ENCODE measurements at regions not wholly inside any gene's neighbourhood (a gene's known extent, or its start where the extent isn't known, plus 50 kb on each side); places are given as distances from the start of the nearest gene placed in this dataset.
"Not testable (repeated sequence)": the region's sequence is repeated elsewhere in the genome, so short reads cannot be mapped to it uniquely, and the experiment has no call there.

- H3K27ac ChIP-seq = no peak overlapping the region
- no peaks in the 10 kb centered on the region for H3K27me3 ChIP-seq (replicated peaks)
- DNase-seq = no peak
- no peak for TF ChIP-seq CTCF (IDR thresholded peaks at IDR 0.05; ENCODE audit: low read depth, low read length, missing control alignments)
- H3K36me3 ChIP-seq (replicated peaks) = no peaks in the 10 kb centered on the region
- in situ Hi-C loops (cut with HindIII; ENCODE audit: low pct_ligation_motif_present, low sequenced_read_pairs) = no loop called here
- no peak overlapping the region for H3K4me3 ChIP-seq (ENCODE audit: low read depth, low read length)
These were observed 458.2 kb upstream of the NPVF start for GRCh38 chr7:25686493-25686892.

DNA sequence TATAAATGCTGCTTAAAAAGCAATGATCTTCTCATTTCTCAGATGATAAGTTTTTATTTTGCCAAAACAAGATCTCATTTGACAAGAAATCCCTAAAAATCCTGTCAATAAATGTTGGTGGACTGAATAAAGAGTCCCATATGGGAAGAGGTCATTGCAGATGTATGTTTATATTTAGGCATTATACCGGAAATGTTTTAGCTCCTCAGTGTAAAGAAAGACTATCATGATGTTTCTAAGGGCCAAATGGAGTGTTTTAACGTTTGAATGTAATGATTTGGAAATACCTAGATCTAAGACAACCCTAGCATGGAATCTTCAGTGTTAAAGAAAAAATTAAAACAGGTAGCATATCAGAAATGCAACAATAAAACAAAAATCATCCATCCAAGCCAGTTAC is 457.8 kb upstream of the NFE2L3 start:
- in situ Hi-C loops (cut with HindIII; ENCODE audit: low pct_ligation_motif_present, low sequenced_read_pairs) = no loop called here
- TF ChIP-seq CTCF (IDR thresholded peaks at IDR 0.05; ENCODE audit: low read depth, low read length, missing control alignments) = no peak
- H3K36me3 ChIP-seq (replicated peaks) = no peaks in the 10 kb centered on the region

DNA sequence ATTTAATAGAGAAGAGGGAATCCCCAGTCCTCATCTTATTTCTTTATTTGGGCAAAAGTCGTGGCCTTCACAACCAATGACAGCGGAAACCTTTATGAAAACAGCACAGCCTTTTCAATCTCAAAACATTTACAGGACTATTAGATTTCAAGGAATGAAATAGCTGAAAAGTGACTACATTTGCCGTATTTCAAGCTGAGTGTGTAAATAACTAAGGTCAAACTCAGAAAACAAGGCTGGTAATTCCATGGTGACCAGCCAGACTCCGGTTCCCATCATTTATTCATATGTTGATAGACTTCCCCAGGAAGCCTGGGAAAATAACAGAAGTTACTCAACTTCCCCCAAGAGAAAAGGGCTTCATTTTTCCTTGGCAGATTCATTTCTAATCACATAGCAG is 457.3 kb upstream of the NFE2L3 start:
- in situ Hi-C loops (cut with HindIII; ENCODE audit: low pct_ligation_motif_present, low sequenced_read_pairs) = no loop called here
- no peak for TF ChIP-seq CTCF (IDR thresholded peaks at IDR 0.05; ENCODE audit: low read depth, low read length, missing control alignments)
- Histone ChIP-seq H3K27me3 (replicated peaks) (no peaks in the 10 kb centered on the region), H3K27ac (no peak overlapping the region), H3K36me3 (replicated peaks) (no peaks in the 10 kb centered on the region), H3K4me3 (ENCODE audit: low read depth, low read length) (no peak overlapping the region)
- DNase-seq = peak; percentile 17

More for the DNA sequence above, 457.8 kb upstream of the NFE2L3 start:
- Histone ChIP-seq H3K27me3 (replicated peaks) (no peaks in the 10 kb centered on the region), H3K27ac (no peak overlapping the region), H3K4me3 (ENCODE audit: low read depth, low read length) (no peak overlapping the region)
- no peak for DNase-seq

GRCh38 chr7:25696571-25696970 is 455.4 kb upstream of the NFE2L3 start:
- no peak overlapping the region for H3K27ac ChIP-seq
- in situ Hi-C loops (cut with HindIII; ENCODE audit: low pct_ligation_motif_present, low sequenced_read_pairs) = no loop called here
- H3K36me3 ChIP-seq (replicated peaks) = no peaks in the 10 kb centered on the region
- TF ChIP-seq CTCF (IDR thresholded peaks at IDR 0.05; ENCODE audit: low read depth, low read length, missing control alignments) = no peak
- H3K27me3 ChIP-seq (replicated peaks) = no peaks in the 10 kb centered on the region
- H3K4me3 ChIP-seq (ENCODE audit: low read depth, low read length) = no peak overlapping the region
- no peak for DNase-seq

- Histone ChIP-seq H3K36me3 (replicated peaks) (no peaks in the 10 kb centered on the region), H3K4me3 (ENCODE audit: low read depth, low read length) (no peak overlapping the region), H3K27me3 (replicated peaks) (no peaks in the 10 kb centered on the region), H3K27ac (no peak overlapping the region)
- no peak for DNase-seq
- in situ Hi-C loops (cut with HindIII; ENCODE audit: low pct_ligation_motif_present, low sequenced_read_pairs) = no loop called here
- TF ChIP-seq CTCF (IDR thresholded peaks at IDR 0.05; ENCODE audit: low read depth, low read length, missing control alignments) = no peak
These were observed 453.4 kb upstream of the NFE2L3 start for GRCh38 chr7:25698451-25699113.

DNA sequence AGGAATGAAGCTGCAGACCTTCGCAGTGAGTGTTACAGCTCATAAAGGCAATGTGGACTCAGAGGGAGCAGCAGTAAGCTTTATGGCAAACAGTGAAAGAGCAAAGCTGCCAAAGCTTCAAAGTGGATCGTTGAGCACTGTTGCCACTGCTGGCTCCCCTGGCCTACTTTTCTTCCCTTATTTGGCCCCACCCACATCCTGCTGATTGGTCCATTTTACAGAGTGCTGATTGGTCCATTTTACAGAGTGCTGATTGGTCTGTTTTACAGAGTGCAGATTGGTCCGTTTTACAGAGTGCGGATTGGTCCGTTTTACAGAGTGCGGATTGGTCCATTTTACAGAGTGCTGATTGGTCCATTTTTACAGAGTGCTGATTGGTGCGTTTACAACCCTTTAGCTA is 451.9 kb upstream of the NFE2L3 start:
- DNase-seq; H3K4me3 ChIP-seq (ENCODE audit: low read depth, low read length); in situ Hi-C loops (cut with HindIII; ENCODE audit: low pct_ligation_motif_present, low sequenced_read_pairs); H3K27ac ChIP-seq; H3K36me3 ChIP-seq (replicated peaks); H3K27me3 ChIP-seq (replicated peaks): not testable (repeated sequence)

All from brain microvascular endothelial cell (primary cell).